AG04449 (cell line): ENCODE measurements at regions not wholly inside any gene's neighbourhood (a gene's known extent, or its start where the extent isn't known, plus 50 kb on each side); places are given as distances from the start of the nearest gene placed in this dataset.
A peak's percentile ranks its signal among the peaks of the same experiment; 100 is the strongest.
"Not testable (repeated sequence)": the region's sequence is repeated elsewhere in the genome, so short reads cannot be mapped to it uniquely, and the experiment has no call there.

Experiments used
- CTCF ChIA-PET: fragments of 350-600 bp; formaldehyde crosslinking; extraction: SDS; loops from one replicate; lab custom pipeline; 2021; ENCODE audit warnings: antibody characterized with exemption; lab: Yijun Ruan, JAX
- POLR2A ChIA-PET: fragments of 400-600, 350-600 bp; formaldehyde crosslinking; extraction: SDS; loops from one replicate; lab custom pipeline; 2020; ENCODE audit warnings: antibody characterized with exemption, inconsistent platforms; lab: Yijun Ruan, JAX
- DNase-seq: peaks from one replicate; pipeline ENCODE4 v3.0.0-alpha.2; 2010; ENCODE audit warnings: low read depth, low spot score
- H3K4me3 ChIP-seq: 2 replicates; pipeline ENCODE4 v1.5.1; 2011; ENCODE audit warnings: low read depth, mild to moderate bottlenecking, control low read depth, low read length
- CTCF ChIP-seq: IDR thresholded peaks from one replicate; pipeline ENCODE4 v1.5.1; 2011; ENCODE audit warnings: mild to moderate bottlenecking, moderate library complexity, low read length, control low read depth, inconsistent platforms; ENCODE audit not compliant: insufficient read depth; ENCODE audit errors: missing control alignments

GRCh38 chr18:8991155-8991554 is 111.3 kb upstream of the NDUFV2 start:
- DNase-seq, result peak; percentile 49
- ChIA-PET CTCF (interaction anchor here (0.8 to 10.1 kb wide), 7 partner anchors 8 to 525 kb away, joined by 3 to 133 read pairs (median 7); no protein-coding TSS in a partner anchor), POLR2A (no interaction called here)
- TF ChIP-seq CTCF, result no peak
- no peak overlapping the region for H3K4me3 ChIP-seq

GRCh38 chr18:8992500-8992899 is 110.0 kb upstream of the NDUFV2 start:
- H3K4me3 ChIP-seq, POLR2A ChIA-PET, DNase-seq: not testable (repeated sequence)
- CTCF ChIA-PET, result interaction anchor here (0.7 to 3.4 kb wide), 5 partner anchors 9 to 519 kb away, joined by 3 to 14 read pairs (median 7); no protein-coding TSS in a partner anchor

GRCh38 chr18:8994603-8995002 is 107.9 kb upstream of the NDUFV2 start:
- H3K4me3 ChIP-seq, result no peak overlapping the region
- no peak for TF ChIP-seq CTCF
- DNase-seq, result no peak
- CTCF ChIA-PET, result interaction anchor here (0.8 to 3.4 kb wide), 4 partner anchors 11 to 304 kb away, joined by 3 to 14 read pairs (median 5); no protein-coding TSS in a partner anchor
- POLR2A ChIA-PET, result no interaction called here

- ChIA-PET POLR2A (no interaction called here), CTCF (interaction anchor here (1.4 to 3.1 kb wide), 4 partner anchors 8 to 299 kb away, joined by 3 to 11 read pairs (median 5); no protein-coding TSS in a partner anchor)
- no peak for TF ChIP-seq CTCF
- H3K4me3 ChIP-seq, result no peak overlapping the region
- no peak for DNase-seq
Measured at GRCh38 chr18:8995096-8995495, 107.4 kb upstream of the NDUFV2 start.

- no peak for DNase-seq
- H3K4me3 ChIP-seq, result no peak overlapping the region
- no peak for TF ChIP-seq CTCF
- POLR2A ChIA-PET, result no interaction called here
- CTCF ChIA-PET, result interaction anchor here (0.9 to 3.1 kb wide), 3 partner anchors 9 to 301 kb away, joined by 3 to 11 read pairs (median 4); no protein-coding TSS in a partner anchor
Measured at GRCh38 chr18:8996771-8997432, 105.6 kb upstream of the NDUFV2 start.

- CTCF ChIA-PET, result interaction anchor here (0.7 to 3.1 kb wide), 3 partner anchors 8 to 58 kb away, joined by 3 to 11 read pairs (median 5); no protein-coding TSS in a partner anchor
- H3K4me3 ChIP-seq, result no peak overlapping the region
- POLR2A ChIA-PET, result no interaction called here
- no peak for DNase-seq
- no peak for TF ChIP-seq CTCF
Measured at GRCh38 chr18:8997634-8998033, 104.9 kb upstream of the NDUFV2 start.
